PC-9 (cell line): ENCODE measurements at regions not wholly inside any gene's neighbourhood (a gene's known extent, or its start where the extent isn't known, plus 50 kb on each side); places are given as distances from the start of the nearest gene placed in this dataset.

Experiments used
- BruUV-seq: library from RNA; stranded (reverse); fragments of 400-500 nt; replicated peaks from 2 replicates; lab custom pipeline; 2021; lab: Mats Ljungman, UMichigan
- CTCF ChIA-PET: fragments of 300-600 bp; sonication (Branson Sonifier 250); formaldehyde crosslinking; loops from one replicate; lab custom pipeline; 2022; ENCODE audit warnings: antibody characterized with exemption; lab: Charles Lee
- POLR2A ChIA-PET: fragments of 300-600 bp; sonication (Branson Sonifier 250); formaldehyde crosslinking; loops from one replicate; lab custom pipeline; 2022; ENCODE audit warnings: antibody characterized with exemption; ENCODE audit not compliant: unreplicated experiment; lab: Charles Lee
- DNase-seq, 2 experiments: peaks; one replicate each; pipeline versions ENCODE4 v3.0.0 to v3.0.0-alpha.2; 2015 to 2022; ENCODE audit warnings: mixed read lengths in 1 of 2
- H2AFZ ChIP-seq: fragments of 200-600 bp; sonication (generic); 2 replicates; pipeline ENCODE4 v1.8.1; 2017; ENCODE audit warnings: antibody characterized with exemption
- H3F3A ChIP-seq: fragments of 200-600 bp; sonication (generic); 2 replicates; pipeline ENCODE4 v1.8.1; 2017; ENCODE audit warnings: antibody characterized with exemption, mild to moderate bottlenecking, low read depth; ENCODE audit not compliant: insufficient read depth
- H3K27ac ChIP-seq: fragments of 200-600 bp; sonication (generic); 2 replicates; pipeline ENCODE4 v1.6.1; 2016; ENCODE audit warnings: mixed run types
- H3K27me3 ChIP-seq: fragments of 200-600 bp; sonication (generic); 2 replicates; pipeline ENCODE4 v1.6.1; 2016; ENCODE audit warnings: low read depth, mixed run types; ENCODE audit not compliant: insufficient read depth
- H3K36me3 ChIP-seq: fragments of 200-600 bp; sonication (generic); 2 replicates; pipeline ENCODE4 v1.6.1; 2016; ENCODE audit warnings: low read depth, mixed run types
- H3K4me1 ChIP-seq: fragments of 200-600 bp; sonication (generic); replicated peaks from 2 replicates; pipeline ENCODE4 v1.6.1; 2016; ENCODE audit warnings: mixed run types; ENCODE audit not compliant: insufficient read depth
- H3K4me2 ChIP-seq: fragments of 200-600 bp; sonication (generic); 2 replicates; pipeline ENCODE4 v1.6.1; 2017; ENCODE audit warnings: mixed run types
- H3K4me3 ChIP-seq: fragments of 200-600 bp; sonication (generic); 2 replicates; pipeline ENCODE4 v1.6.1; 2016; ENCODE audit warnings: mixed run types
- H3K79me2 ChIP-seq: fragments of 200-600 bp; sonication (generic); 2 replicates; pipeline ENCODE4 v1.6.1; 2017; ENCODE audit warnings: low read depth, mixed run types
- H3K9me2 ChIP-seq: fragments of 200-600 bp; sonication (generic); 2 replicates; pipeline ENCODE4 v1.8.1; 2017; ENCODE audit warnings: mild to moderate bottlenecking; ENCODE audit not compliant: insufficient read depth
- H3K9me3 ChIP-seq: fragments of 200-600 bp; sonication (generic); 2 replicates; pipeline ENCODE4 v1.8.1; 2016; ENCODE audit warnings: low read depth; ENCODE audit not compliant: insufficient read depth
- H4K20me1 ChIP-seq: fragments of 200-600 bp; sonication (generic); 2 replicates; pipeline ENCODE4 v1.8.1; 2017; ENCODE audit not compliant: insufficient read depth
- EZH2 ChIP-seq: fragments of 200-600 bp; sonication (generic); IDR thresholded peaks from 2 replicates; pipeline ENCODE4 v1.8.0; 2017; ENCODE audit warnings: antibody characterized with exemption, low read depth
- intact Hi-C: fragments of 100-400 bp; cut with micrococcal nuclease; formaldehyde crosslinking; loops from one replicate; pipeline ENCODE4 v1.10.0; 2022; ENCODE audit not compliant: unreplicated experiment
- TF ChIP-seq, protein P1 (sequence below): fragments of 200-600 bp; sonication (generic); conservative IDR thresholded peaks from 2 replicates; pipeline ENCODE4 v1.6.1; 2017; ENCODE audit warnings: mixed run types, antibody characterized with exemption, mild to moderate bottlenecking, moderate library complexity

DNA sequence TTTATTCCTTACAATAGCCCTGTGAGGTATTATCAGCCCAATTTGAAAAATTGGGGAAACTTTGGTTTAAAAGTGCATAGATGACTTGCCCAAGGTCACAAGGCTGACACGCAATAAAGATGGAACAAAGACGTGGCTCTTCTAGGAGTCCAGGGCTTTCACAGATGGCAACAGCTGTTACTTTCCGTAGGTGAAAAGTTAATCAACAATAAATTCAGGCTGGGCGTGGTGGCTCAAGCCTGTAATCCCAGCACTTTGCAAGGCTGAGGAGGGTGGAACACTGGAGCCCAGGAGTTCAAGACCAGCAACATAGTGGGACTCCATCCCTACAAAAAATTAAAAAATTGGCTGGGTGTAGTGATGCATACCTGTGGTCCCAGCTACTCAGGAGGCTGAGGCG is 87.8 kb upstream of the ATF3 start:
- no peak overlapping the region for H3K27ac ChIP-seq
- ChIA-PET POLR2A (no interaction called here), CTCF (interaction anchor here (0.7 kb wide), 1 partner anchor 44 kb away, joined by 6 read pairs; no protein-coding TSS in a partner anchor)
- no peak overlapping the region for H3K4me2 ChIP-seq
- H3K4me1 ChIP-seq: 0 out of 2 replicates have a peak, but pooled peaks cover 5% of the 10 kb centered on the region
- DNase-seq: no peak
- BruUV-seq: no TSS peak
- H3K9me2 ChIP-seq: no peaks in the 10 kb centered on the region
- H3K27me3 ChIP-seq: no peaks in the 10 kb centered on the region
- intact Hi-C loops: no loop called here
- H3K9me3 ChIP-seq: no peaks in the 10 kb centered on the region
- no peak overlapping the region for H3K4me3 ChIP-seq
- no peaks in the 10 kb centered on the region for H3K79me2 ChIP-seq
- TF ChIP-seq, protein P1, sequence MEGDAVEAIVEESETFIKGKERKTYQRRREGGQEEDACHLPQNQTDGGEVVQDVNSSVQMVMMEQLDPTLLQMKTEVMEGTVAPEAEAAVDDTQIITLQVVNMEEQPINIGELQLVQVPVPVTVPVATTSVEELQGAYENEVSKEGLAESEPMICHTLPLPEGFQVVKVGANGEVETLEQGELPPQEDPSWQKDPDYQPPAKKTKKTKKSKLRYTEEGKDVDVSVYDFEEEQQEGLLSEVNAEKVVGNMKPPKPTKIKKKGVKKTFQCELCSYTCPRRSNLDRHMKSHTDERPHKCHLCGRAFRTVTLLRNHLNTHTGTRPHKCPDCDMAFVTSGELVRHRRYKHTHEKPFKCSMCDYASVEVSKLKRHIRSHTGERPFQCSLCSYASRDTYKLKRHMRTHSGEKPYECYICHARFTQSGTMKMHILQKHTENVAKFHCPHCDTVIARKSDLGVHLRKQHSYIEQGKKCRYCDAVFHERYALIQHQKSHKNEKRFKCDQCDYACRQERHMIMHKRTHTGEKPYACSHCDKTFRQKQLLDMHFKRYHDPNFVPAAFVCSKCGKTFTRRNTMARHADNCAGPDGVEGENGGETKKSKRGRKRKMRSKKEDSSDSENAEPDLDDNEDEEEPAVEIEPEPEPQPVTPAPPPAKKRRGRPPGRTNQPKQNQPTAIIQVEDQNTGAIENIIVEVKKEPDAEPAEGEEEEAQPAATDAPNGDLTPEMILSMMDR: no peak
- TF ChIP-seq EZH2: no peak
- H2AFZ ChIP-seq: no peak overlapping the region
- H3K36me3 ChIP-seq: no peaks in the 10 kb centered on the region
- H4K20me1 ChIP-seq: no peaks in the 10 kb centered on the region
- peaks cover 7% of the 10 kb centered on the region for H3F3A ChIP-seq

DNA sequence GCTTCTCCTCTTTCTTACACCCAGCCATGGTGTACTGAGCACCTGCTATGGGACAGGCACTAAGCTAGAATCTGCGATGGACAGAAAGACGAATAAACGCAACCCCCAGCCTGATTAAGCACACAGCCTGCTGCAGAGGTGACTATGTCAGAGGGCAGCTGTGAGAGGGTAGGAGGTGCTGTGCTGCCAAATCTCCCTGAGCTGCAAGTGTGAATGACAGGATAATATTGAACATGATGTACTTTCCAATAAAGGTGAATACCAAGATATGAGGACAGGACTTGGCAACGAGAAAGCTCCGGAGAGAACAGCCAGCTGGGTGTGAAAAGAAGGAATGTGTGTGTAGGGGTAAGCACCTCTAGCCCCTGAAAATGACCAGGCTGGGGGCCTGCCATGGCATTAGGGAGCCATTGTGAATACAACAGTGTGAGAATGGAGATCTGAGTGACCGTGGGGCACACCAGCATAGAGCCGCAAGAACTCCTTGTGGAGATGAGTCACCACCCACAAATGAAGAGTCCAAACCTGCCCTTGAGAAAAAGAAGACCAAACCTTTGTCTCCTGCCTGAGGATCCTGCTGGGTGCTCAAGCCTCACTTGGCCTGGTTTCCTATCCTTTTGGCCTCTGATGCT is 83.0 kb upstream of the ATF3 start:
- no peaks in the 10 kb centered on the region for H4K20me1 ChIP-seq
- intact Hi-C loops: no loop called here
- no peaks in the 10 kb centered on the region for H3F3A ChIP-seq
- no peaks in the 10 kb centered on the region for H3K36me3 ChIP-seq
- no peaks in the 10 kb centered on the region for H3K9me2 ChIP-seq
- BruUV-seq: no TSS peak
- no peak for TF ChIP-seq EZH2
- TF ChIP-seq, protein P1: no peak
- 0 out of 2 replicates have a peak, but pooled peaks cover 4% of the 10 kb centered on the region for H3K9me3 ChIP-seq
- H3K79me2 ChIP-seq: no peaks in the 10 kb centered on the region
- CTCF ChIA-PET: no interaction called here
- H3K4me1 ChIP-seq: 0 out of 2 replicates have a peak, but pooled peaks cover 5% of the 10 kb centered on the region
- H3K27ac ChIP-seq: no peak overlapping the region
- H3K27me3 ChIP-seq: no peaks in the 10 kb centered on the region
- POLR2A ChIA-PET: no interaction called here
- H2AFZ ChIP-seq: no peak overlapping the region
- no peak overlapping the region for H3K4me2 ChIP-seq
- DNase-seq: no peak
- no peak overlapping the region for H3K4me3 ChIP-seq

GRCh38 chr1:212526111-212526491 is 82.5 kb upstream of the ATF3 start:
- Histone ChIP-seq H3K27ac (no peak overlapping the region), H3K27me3 (no peaks in the 10 kb centered on the region), H3K36me3 (no peaks in the 10 kb centered on the region), H4K20me1 (no peaks in the 10 kb centered on the region), H3K9me3 (0 out of 2 replicates have a peak, but pooled peaks cover 4% of the 10 kb centered on the region), H3K4me2 (no peak overlapping the region), H3K4me3 (no peak overlapping the region), H2AFZ (no peak overlapping the region), H3K9me2 (no peaks in the 10 kb centered on the region), H3K4me1 (0 out of 2 replicates have a peak, but pooled peaks cover 5% of the 10 kb centered on the region), H3F3A (no peaks in the 10 kb centered on the region), H3K79me2 (no peaks in the 10 kb centered on the region)
- no TSS peak for BruUV-seq
- TF ChIP-seq, protein P1: no peak
- TF ChIP-seq EZH2: no peak
- intact Hi-C loops: no loop called here
- no peak for DNase-seq
- CTCF ChIA-PET: no interaction called here
- POLR2A ChIA-PET: no interaction called here
